GM18505 (cell line): ENCODE measurements at regions not wholly inside any gene's neighbourhood (a gene's known extent, or its start where the extent isn't known, plus 50 kb on each side); places are given as distances from the start of the nearest gene placed in this dataset.

Experiments
- ATAC-seq: cut with Tn5 transposase; IDR thresholded peaks from one replicate; pipeline ENCODE4 v1.9.1; 2021; ENCODE audit not compliant: unreplicated experiment
- POLR2A ChIP-seq: IDR thresholded peaks from 4 replicates; pipeline ENCODE4 v1.6.1; 2011; ENCODE audit warnings: borderline replicate concordance; ENCODE audit not compliant: insufficient read depth, insufficient read length; ENCODE audit errors: extremely low read depth

DNA sequence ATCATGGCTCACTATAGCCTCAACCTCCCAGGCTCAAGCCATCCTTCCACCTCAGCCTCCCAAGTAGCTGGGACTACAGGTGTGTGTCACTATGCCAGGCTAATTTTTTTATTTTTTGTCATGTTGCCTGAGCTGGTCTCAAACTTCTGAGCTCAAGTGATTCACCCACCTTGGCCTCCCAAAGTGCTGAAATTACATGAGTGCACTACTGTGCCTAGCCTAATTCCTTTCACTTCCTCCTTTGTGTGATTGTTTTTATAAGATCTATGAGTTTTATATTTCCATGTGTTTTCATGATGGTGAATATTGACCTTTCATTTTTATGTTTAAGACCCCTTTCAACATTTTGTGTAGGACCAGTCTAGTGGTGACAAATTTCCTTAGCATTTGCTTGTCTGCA lies 55.2 kb upstream of the IL12B start:
- ATAC-seq = no peak
- TF ChIP-seq POLR2A = no peak

DNA sequence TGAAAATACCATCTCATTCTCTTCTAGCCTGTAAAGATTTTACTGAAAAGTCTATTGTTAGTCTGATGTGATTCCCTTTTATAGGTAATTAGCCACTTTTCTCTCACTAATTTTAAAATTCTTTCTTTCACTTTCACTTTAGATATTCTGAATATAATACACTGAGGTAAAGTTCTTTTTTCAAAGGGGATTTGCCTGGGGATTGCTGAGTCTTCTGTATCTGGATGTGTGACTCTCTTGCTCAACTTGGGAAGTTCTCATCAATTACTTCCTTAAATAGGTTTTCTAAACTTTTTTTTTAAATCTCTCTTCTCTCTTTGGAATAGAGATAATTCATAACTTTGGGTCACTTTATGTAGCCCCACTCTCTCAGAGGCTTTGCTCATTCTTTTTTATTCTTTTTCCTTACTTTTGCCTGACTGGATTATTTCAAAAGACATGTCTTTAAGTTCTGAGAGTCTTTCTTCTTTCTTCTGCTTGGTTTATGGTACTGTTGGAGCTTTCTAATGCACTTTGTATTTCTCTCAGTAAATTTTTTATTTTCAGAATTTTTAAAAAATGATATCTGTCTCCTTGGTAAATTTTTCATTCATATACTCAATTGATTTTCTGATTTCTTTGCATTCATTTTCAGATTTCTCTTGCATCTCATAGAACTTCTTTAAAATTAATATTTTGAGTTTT lies 55.9 kb upstream of the IL12B start:
- ATAC-seq = no peak

DNA sequence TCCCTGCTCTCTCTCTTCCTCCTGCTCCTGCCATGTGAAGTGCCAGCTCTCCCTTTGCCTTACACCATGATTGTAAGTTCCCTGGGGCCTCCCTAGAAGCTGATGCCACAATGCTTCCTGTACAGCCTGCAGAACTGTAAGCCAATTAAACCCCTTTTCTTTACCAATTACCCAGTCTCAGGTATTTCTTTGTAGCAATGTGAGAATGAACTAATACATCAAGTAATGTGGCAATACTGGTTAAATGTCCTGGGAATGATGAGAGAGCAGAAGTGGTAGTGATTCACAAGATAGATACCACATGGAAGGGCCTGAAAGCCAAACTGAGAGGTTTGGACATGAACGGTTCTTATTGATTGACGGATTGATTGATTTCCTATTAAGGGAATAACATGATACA lies 62.6 kb upstream of the IL12B start:
- ATAC-seq = no peak
- no peak for TF ChIP-seq POLR2A

More for the DNA sequence above, 55.9 kb upstream of the IL12B start:
- TF ChIP-seq POLR2A = no peak

DNA sequence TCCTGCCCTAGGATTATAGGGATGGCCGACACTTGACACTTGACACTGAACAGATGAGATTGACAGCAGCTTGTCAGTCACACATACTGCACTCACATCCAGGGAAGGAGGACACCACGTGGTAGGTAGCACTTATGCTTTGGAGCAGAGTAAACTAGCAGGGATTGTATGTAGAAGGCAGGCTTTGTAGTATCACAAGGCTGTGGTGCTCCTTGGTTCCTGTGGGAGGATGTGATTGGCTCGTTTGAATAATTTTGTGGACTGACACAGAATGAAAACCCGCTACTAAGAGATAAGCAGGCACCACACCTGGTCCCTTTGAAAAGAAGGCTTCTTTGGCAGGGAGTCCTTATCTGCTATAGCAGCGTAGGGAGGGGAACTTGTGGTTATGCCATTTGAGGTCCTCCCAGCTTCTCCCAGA lies 63.6 kb upstream of the IL12B start:
- no peak for ATAC-seq
- TF ChIP-seq POLR2A = no peak

DNA sequence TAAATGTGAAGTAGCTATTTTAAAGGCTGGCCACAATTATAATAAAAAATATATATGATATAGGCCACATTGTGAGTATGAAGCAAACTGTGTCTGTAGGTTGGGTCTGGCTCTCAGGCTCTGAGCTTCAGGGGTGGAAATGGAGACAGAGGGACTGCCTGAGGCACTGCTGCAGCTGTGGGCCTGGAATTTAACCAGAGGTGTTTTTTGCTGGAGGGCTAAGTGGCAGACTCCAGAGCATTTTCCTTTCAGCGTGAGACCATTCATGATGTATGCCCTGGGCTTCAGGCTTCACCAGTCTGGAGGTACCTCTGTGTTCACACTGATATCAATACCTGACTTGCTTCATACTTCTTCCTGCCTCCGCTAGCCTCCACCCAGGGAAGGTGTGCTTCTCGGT lies 64.9 kb upstream of the IL12B start:
- ATAC-seq = no peak
- TF ChIP-seq POLR2A = no peak

DNA sequence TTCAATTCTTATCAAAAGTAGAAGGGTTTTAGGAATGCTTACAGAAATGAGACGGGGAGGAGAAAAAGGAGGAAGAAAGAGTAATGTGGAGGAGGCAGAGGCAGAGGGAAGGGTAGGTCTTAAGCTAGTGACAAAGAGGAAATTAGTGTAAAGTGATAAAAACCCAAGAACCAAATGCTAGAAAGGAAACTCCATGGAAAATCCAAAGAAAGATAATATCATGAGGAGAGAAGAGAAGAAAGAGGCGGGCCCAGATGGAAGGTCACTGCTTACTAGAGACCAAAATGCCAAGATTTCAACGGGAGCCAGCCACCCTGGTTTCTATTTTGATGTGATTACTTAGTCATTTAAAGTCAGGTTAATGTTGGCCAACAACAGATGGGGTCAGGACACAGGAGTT lies 68.6 kb upstream of the IL12B start:
- TF ChIP-seq POLR2A = no peak
- no peak for ATAC-seq

DNA sequence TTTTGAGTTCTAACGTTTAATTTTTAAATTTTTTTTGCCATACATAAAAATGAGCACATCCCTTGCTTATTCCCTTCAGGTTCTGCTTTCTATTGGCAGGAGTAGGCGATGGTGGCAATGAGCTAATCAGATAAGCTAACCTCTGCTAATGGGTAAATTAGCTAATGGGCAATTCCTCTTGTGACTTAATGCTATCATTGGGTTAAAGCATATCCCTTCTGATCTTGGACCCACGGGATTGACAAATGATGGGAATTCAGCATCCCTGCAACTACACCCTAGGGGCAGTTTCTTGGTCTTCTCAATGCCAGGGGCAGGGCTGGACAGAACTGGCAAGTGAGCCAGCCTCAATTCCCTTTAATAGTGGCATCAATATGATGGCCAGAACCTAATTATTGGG lies 70.2 kb upstream of the IL12B start:
- no peak for TF ChIP-seq POLR2A
- no peak for ATAC-seq

DNA sequence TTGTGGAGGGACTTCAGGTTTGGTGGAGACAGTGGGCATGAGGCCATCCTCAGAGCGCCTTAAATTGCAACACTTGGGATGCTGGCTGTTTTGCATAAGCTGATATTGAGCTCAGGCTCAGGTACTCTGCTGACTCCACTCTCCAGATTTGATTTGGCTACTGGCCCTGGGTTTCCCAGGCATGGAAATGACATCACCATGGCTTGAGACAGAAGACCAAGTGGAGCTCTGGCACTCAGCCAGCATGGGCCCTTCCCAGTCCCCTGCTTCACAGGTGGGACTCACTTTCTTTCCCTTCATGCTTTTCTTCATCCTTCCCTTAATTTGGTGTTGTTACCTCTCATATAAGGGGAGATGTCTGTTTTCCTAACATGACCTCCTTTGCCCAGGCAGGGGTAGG lies 72.0 kb upstream of the IL12B start:
- no peak for TF ChIP-seq POLR2A
- no peak for ATAC-seq

DNA sequence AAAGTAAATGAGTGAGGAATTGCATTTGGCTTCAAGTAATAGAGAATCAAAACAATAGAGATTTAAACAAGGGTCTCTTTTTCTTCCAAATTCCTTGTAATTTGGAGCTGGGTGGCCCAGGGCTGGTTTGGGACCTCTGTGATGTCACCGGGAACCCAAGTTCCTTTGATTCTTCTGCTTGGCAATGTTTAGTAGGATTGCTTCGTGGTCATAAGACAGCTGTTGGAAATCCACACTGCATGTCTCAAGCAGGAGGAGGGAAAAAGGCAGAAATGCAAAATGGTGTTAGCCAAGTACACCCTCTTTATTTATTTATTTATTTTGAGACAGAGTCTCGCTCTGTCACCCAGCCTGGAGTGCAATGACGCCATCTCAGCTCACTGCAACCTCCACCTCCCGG lies 72.6 kb upstream of the IL12B start:
- no peak for TF ChIP-seq POLR2A
- no peak for ATAC-seq

DNA sequence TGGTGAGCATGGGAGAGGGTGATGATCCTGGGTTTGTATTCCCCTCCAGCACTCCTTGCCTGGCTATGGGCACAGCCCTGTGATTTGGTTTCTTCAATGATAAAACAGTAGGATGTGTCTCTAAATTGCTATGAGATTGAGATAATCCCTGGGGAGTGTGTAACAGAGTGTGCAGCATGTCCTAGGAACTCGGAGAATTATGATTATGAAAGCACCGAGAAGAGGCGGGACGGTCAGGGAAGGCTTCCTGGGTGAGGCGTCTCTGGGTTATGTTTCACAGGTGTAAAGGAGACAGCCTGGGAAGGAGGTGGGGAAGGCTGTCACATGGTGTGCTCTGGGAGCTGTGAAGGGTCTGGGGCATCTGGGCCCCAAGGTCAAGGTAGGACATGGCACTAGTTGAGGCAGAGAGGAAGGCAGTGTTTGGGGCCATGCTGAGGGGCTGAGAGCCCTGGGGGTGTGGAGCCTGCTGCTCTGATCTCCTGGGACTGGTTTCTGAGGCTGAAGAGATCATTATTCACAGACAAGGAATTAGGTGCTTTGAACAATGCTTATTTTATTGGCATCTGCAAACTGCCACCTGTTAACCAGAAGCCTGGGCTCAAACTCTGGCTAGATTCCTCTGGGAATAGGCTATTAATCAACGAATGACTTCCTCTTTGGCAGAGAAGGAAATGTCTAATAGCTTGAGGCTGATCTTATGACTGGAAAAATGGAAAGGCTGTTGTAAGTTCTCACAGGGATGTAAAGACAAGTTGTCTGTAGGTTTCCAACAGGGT lies 73.8 kb upstream of the IL12B start:
- ATAC-seq = no peak
- TF ChIP-seq POLR2A = no peak

DNA sequence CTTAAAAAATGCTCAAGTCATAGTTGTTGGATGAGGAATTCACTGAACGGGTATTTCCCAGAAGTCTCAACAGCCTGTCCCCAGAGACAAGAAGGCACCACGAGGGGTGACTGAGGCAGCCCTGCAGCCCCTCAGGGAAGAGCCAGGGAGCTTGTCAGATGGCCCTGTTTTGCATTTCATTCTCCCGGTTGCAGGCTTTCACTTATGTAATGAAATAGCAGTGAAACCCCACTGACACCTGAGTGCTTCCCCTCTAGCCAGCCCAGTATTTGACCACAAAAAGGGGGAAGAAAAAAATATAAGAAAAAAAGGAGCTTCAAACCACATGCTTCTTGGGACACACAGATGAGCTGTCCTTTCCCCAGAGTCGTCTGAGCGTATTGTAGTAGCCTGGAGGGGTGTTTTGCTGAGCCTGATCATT lies 75.3 kb upstream of the IL12B start:
- peak; percentile 62 for ATAC-seq
- no peak for TF ChIP-seq POLR2A

DNA sequence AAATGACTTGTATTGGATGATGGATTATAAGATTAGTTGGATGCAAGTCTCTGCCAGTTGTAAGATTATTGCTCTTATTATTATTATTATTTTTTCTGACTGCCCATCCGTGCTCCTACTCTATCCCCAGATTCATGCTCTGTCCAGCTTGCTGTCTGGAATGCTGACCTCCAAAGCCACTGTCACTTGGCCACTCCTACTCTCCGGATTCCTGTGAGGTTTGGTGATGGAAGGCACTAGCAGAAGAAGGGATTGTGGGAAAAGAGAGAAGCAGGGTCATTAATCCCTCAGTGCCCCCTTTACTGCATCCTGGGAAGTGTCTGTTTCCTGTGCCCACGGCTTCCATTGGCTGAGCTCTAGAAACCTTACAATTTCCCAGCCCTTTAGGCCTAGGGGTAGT lies 76.3 kb upstream of the IL12B start:
- TF ChIP-seq POLR2A = no peak
- ATAC-seq = no peak

DNA sequence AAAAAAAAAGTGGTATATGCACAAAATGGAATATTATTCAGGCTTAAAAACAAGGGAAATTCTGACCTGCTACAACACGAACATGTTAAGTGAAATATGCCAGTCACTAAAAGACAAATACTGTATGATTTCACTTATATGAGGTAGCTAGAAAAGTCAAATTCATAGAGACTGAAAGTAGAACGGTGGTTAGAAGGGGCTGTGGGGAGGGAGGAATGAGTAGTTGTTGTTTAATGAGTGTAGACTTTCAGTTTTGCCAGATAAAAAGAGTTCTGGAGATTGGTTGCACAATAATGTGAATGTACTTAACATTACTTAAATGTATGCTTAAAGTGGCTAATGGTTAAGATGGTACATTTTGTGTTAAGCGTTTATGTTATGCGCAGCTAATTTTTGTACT lies 79.5 kb upstream of the IL12B start:
- no peak for TF ChIP-seq POLR2A
- ATAC-seq = peak; percentile 57

DNA sequence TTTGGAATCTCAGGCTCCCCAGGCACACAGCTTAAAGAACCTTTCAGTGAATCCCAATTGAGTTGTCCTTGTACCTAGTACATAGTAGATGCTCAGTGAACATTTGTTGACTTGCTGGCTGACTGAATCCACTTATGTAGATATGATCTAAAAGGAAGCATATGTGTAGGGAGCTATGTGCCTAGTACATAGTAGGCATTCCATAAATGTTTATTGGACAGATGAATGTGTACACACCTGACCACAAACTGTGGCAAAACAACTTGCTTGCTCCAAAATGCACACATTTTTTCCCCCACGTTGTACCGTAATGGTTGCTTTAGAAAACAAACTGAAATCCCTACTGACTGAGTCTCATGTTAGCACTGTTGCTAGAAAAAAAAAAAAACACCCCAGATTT lies 80.2 kb upstream of the IL12B start:
- TF ChIP-seq POLR2A = no peak
- ATAC-seq = no peak
